Suprapubic skin (tissue), 4 donors: ENCODE measurements at regions not wholly inside any gene's neighbourhood (a gene's known extent, or its start where the extent isn't known, plus 50 kb on each side); places are given as distances from the start of the nearest gene placed in this dataset.

Experiments
- EP300 ChIP-seq: sonication (generic); formaldehyde crosslinking; IDR thresholded peaks from one replicate; pipeline ENCODE4 v1.6.1; 2017; ENCODE audit warnings: antibody characterized with exemption
- POLR2A ChIP-seq, 2 donors: fragments of 450-650 bp; IDR thresholded peaks; one replicate each; pipeline ENCODE4 v1.6.1; 2017; ENCODE audit warnings: antibody characterized with exemption in 2 of 2, mild to moderate bottlenecking in 2 of 2, moderate library complexity in 2 of 2
- POLR2AphosphoS5 ChIP-seq, 3 donors: sonication (generic); formaldehyde crosslinking; IDR thresholded peaks; one replicate each; pipeline ENCODE4 v1.6.1; 2017; ENCODE audit warnings: antibody characterized with exemption in 3 of 3
- TF ChIP-seq, protein P1 (sequence below), 2 donors: fragments of 200-600 bp in 1 of 2; fragments of 450-650 bp in 1 of 2; sonication (generic) in 1 of 2; IDR thresholded peaks; one replicate each; pipeline ENCODE4 v1.5.1; 2016 to 2019; ENCODE audit warnings: antibody characterized with exemption in 2 of 2, mild to moderate bottlenecking in 1 of 2, moderate library complexity in 1 of 2

DNA sequence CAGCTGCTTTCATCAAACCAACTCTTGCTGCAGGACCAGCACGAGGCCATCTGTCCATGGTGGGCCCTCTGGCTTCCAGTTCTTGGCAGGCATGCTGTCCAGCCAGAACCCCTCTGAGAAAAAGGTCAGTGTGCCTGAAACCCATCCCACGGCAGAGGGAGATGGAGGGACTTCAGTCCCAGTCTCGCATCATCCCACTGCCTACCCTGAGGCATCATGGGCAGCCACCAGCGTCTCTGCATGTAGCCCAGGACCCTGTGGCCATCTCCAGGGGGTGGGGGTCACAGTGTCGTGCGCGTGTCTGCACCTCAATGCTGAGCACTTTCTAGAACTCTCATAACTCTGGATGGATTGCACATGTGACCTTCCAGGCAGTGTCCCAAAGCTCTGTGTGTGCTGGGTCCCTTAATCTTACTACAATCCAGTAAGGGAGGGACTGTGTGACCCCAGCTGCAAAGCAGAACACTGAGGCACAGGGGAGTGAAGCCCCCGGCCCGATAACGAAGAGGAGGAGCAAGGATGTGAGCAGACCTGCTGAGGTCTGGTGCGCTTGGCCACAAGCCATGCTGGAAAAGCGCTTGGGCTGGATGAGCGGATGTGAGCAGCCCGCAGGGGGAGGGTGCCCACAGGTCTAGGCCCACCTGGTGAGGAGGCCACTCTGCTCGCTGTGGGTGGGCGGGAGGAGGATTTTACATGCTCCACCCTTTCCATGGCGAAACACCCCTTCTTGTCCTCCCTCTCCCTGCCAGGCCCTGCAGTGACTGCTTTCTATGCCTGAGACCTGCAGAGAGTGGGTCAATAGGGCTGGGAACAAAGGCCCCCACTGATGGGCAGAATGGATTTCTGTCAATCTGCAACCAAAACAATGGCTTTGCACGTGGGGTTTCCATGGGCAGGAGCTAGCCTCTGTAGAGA is 1401.0 kb downstream of the BRD1 start:
- no peak for TF ChIP-seq POLR2A (IDR thresholded peaks at IDR 0.05)
- TF ChIP-seq, protein P1, sequence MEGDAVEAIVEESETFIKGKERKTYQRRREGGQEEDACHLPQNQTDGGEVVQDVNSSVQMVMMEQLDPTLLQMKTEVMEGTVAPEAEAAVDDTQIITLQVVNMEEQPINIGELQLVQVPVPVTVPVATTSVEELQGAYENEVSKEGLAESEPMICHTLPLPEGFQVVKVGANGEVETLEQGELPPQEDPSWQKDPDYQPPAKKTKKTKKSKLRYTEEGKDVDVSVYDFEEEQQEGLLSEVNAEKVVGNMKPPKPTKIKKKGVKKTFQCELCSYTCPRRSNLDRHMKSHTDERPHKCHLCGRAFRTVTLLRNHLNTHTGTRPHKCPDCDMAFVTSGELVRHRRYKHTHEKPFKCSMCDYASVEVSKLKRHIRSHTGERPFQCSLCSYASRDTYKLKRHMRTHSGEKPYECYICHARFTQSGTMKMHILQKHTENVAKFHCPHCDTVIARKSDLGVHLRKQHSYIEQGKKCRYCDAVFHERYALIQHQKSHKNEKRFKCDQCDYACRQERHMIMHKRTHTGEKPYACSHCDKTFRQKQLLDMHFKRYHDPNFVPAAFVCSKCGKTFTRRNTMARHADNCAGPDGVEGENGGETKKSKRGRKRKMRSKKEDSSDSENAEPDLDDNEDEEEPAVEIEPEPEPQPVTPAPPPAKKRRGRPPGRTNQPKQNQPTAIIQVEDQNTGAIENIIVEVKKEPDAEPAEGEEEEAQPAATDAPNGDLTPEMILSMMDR (IDR thresholded peaks at IDR 0.05), result no peak
- no peak for TF ChIP-seq POLR2AphosphoS5 (IDR thresholded peaks at IDR 0.05)
- no peak for TF ChIP-seq EP300
